Breast epithelium (tissue), 3 donors: ENCODE measurements at regions not wholly inside any gene's neighbourhood (a gene's known extent, or its start where the extent isn't known, plus 50 kb on each side); places are given as distances from the start of the nearest gene placed in this dataset.

ENCODE experiments used
- POLR2A ChIP-seq: fragments of 450-650 bp; IDR thresholded peaks from one replicate; pipeline ENCODE4 v1.6.1; 2016; ENCODE audit warnings: antibody characterized with exemption, mild to moderate bottlenecking, moderate library complexity
- POLR2AphosphoS5 ChIP-seq, 3 donors: sonication (generic); formaldehyde crosslinking; IDR thresholded peaks; one replicate each; pipeline ENCODE4 v1.6.1; 2017; ENCODE audit warnings: antibody characterized with exemption in 3 of 3

DNA sequence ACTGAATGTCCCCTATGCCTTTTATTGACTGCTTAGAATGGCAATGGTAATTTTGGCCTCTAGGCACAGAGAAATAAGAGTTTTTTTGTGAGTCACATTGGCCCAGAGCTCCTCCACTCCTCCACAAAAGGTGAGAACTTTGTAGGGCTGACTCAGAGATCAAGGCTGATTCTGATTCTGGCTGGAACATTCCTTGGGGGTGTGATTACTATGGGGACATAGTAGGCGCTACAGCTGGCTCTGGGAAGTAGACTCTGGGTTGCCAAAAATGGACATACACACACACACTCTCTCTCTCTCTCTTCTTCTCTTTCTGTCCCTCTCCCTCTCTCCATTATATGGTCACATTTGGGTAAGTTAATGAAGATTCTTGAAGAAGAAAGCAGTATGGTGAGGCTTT, 174.6 kb upstream of the DDHD1 start:
- TF ChIP-seq POLR2AphosphoS5 (IDR thresholded peaks at IDR 0.05) (no peak), POLR2A (no peak)
